HepG2 (cell line): ENCODE measurements at regions not wholly inside any gene's neighbourhood (a gene's known extent, or its start where the extent isn't known, plus 50 kb on each side); places are given as distances from the start of the nearest gene placed in this dataset.

ENCODE experiments used
- ATAC-seq: fragments of 200-7000 bp; cut with Tn5 transposase; 3 replicates; pipeline ENCODE4 v1.9.1; 2020; ENCODE audit warnings: mild to moderate bottlenecking, moderate library complexity
- BruUV-seq: library from RNA; stranded (reverse); fragments of 400-500 nt; replicated peaks from 2 replicates; lab custom pipeline; 2021; lab: Mats Ljungman, UMichigan
- CTCF ChIA-PET: fragments of 300-600 bp; formaldehyde crosslinking; extraction: SDS; loops from one replicate; lab custom pipeline; 2021; ENCODE audit warnings: low total read pairs, inconsistent platforms, low intra/inter-chr PET ratio; lab: Yijun Ruan, JAX
- POLR2A ChIA-PET: fragments of 350-600 bp; sonication (Branson Sonifier 250); formaldehyde crosslinking; loops from one replicate; lab custom pipeline; 2020; ENCODE audit warnings: antibody characterized with exemption, inconsistent platforms; lab: Yijun Ruan, JAX
- DNase-seq: peaks from one replicate; pipeline ENCODE4 v3.0.0-alpha.2; 2015; ENCODE audit warnings: low spot score
- FAIRE-seq: peaks from 3 replicates; lab custom pipeline; 2011; peaks lifted over from hg19 to GRCh38; lab: Jason Lieb, UNC
- H2AFZ ChIP-seq: one replicate; pipeline ENCODE4 v1.6.1; 2011; ENCODE audit warnings: low read length, inconsistent platforms
- H3K27ac ChIP-seq: fragments of 300-600 bp; 3 replicates; pipeline ENCODE4 v1.8.0; 2011; ENCODE audit warnings: mixed run types, mild to moderate bottlenecking, mixed read lengths, low read length, inconsistent platforms; ENCODE audit not compliant: insufficient read depth; ENCODE audit errors: extremely low read length
- H3K27me3 ChIP-seq, 2 experiments: fragments of 200-600 bp in 1 of 2; 2 replicates in 1 of 2; 3 replicates in 1 of 2; pipeline versions ENCODE4 v1.6.0 to v1.8.0; 2011; ENCODE audit warnings: low read length in 2 of 2, mild to moderate bottlenecking in 2 of 2, moderate library complexity in 2 of 2, inconsistent platforms in 1 of 2; ENCODE audit not compliant: insufficient read depth in 2 of 2, control insufficient read depth in 1 of 2
- H3K36me3 ChIP-seq, 2 experiments: fragments of 200-600 bp in 1 of 2; replicated peaks in 1 of 2; 2 replicates in 1 of 2; 3 replicates in 1 of 2; pipeline versions ENCODE4 v1.5.1 to v1.8.0; 2011; ENCODE audit warnings: low read length in 2 of 2, inconsistent platforms in 1 of 2; ENCODE audit not compliant: insufficient read depth in 2 of 2, control insufficient read depth in 1 of 2
- H3K4me1 ChIP-seq: 2 replicates; pipeline ENCODE4 v1.5.1; 2012; ENCODE audit warnings: low read length, inconsistent platforms; ENCODE audit not compliant: insufficient read depth
- H3K4me2 ChIP-seq: 2 replicates; pipeline ENCODE4 v1.6.0; 2011; ENCODE audit warnings: low read depth, low read length, inconsistent platforms
- H3K4me3 ChIP-seq, 3 experiments: fragments of 200-600 bp in 1 of 3; sonication (generic), shearing (Covaris generic) in 1 of 3; replicated peaks in 1 of 3; 2 replicates each; pipeline ENCODE4 v1.5.1; 2011 to 2016; ENCODE audit warnings: low read length in 3 of 3, inconsistent platforms in 2 of 3, low read depth in 2 of 3, mild to moderate bottlenecking in 2 of 3, control low read depth in 1 of 3, mixed read lengths in 1 of 3; ENCODE audit not compliant: insufficient read depth in 1 of 3
- H3K79me2 ChIP-seq: one replicate; pipeline ENCODE4 v1.6.1; 2011; ENCODE audit warnings: low read length, inconsistent platforms; ENCODE audit not compliant: insufficient read depth
- H3K9ac ChIP-seq: 2 replicates; pipeline ENCODE4 v1.6.0; 2011; ENCODE audit warnings: mild to moderate bottlenecking, low read depth, low read length, inconsistent platforms; ENCODE audit not compliant: insufficient read depth
- H3K9me3 ChIP-seq: 2 replicates; pipeline ENCODE4 v1.5.1; 2012; ENCODE audit warnings: mild to moderate bottlenecking, low read length
- H4K20me1 ChIP-seq: 2 replicates; pipeline ENCODE4 v1.6.0; 2011; ENCODE audit warnings: inconsistent platforms, mild to moderate bottlenecking, low read length, moderate library complexity; ENCODE audit not compliant: insufficient read depth
- ATF6 ChIP-seq: sonication (generic); formaldehyde crosslinking; conservative IDR thresholded peaks from 2 replicates; pipeline ENCODE4 v1.4.0; 2020; ENCODE audit warnings: missing genetic modification reagents
- BRF2 ChIP-seq: sonication (generic); formaldehyde crosslinking; IDR thresholded peaks from 2 replicates; pipeline ENCODE4 v1.8.1; 2022; ENCODE audit warnings: mild to moderate bottlenecking, missing genetic modification reagents
- E2F5 ChIP-seq: sonication (generic); formaldehyde crosslinking; conservative IDR thresholded peaks from 2 replicates; pipeline ENCODE4 v1.4.0; 2020; ENCODE audit warnings: missing genetic modification reagents
- PPARG ChIP-seq: conservative IDR thresholded peaks from 2 replicates; pipeline ENCODE4 v1.6.1; 2016; ENCODE audit warnings: missing biosample characterization, missing genetic modification reagents
- SIX4 ChIP-seq: sonication (generic); formaldehyde crosslinking; IDR thresholded peaks from 2 replicates; pipeline ENCODE4 v1.4.0; 2020; ENCODE audit warnings: missing genetic modification reagents
- SNAPC4 ChIP-seq: sonication (generic); formaldehyde crosslinking; IDR thresholded peaks from 2 replicates; pipeline ENCODE4 v1.4.0; 2020; ENCODE audit warnings: mild to moderate bottlenecking, missing genetic modification reagents
- SPEN ChIP-seq: sonication (generic); formaldehyde crosslinking; IDR thresholded peaks from 2 replicates; pipeline ENCODE4 v1.5.1; 2020; ENCODE audit warnings: low read depth, mild to moderate bottlenecking, missing genetic modification reagents
- YEATS4 ChIP-seq: sonication (generic); formaldehyde crosslinking; IDR thresholded peaks from 2 replicates; pipeline ENCODE4 v1.4.0; 2020; ENCODE audit warnings: missing genetic modification reagents, borderline replicate concordance
- ZBTB2 ChIP-seq: sonication (generic); formaldehyde crosslinking; IDR thresholded peaks from 2 replicates; pipeline ENCODE4 v1.8.0; 2022; ENCODE audit warnings: low read depth, missing genetic modification reagents
- ZNF101 ChIP-seq: sonication (generic); formaldehyde crosslinking; IDR thresholded peaks from 2 replicates; pipeline ENCODE4 v1.4.0; 2020; ENCODE audit warnings: mild to moderate bottlenecking, low read depth, missing genetic modification reagents, borderline replicate concordance
- ZNF264 ChIP-seq: sonication (generic); formaldehyde crosslinking; IDR thresholded peaks from 2 replicates; pipeline ENCODE4 v1.4.0; 2020; ENCODE audit warnings: missing genetic modification reagents
- ZNF432 ChIP-seq: sonication (generic); formaldehyde crosslinking; IDR thresholded peaks from 2 replicates; pipeline ENCODE4 v1.5.0; 2020; ENCODE audit warnings: missing genetic modification reagents, mild to moderate bottlenecking, borderline replicate concordance
- ZNF672 ChIP-seq: sonication (generic); formaldehyde crosslinking; IDR thresholded peaks from 2 replicates; pipeline ENCODE4 v1.8.1; 2022; ENCODE audit warnings: missing genetic modification reagents
- WGBS: methylation state at CpG from one replicate; pipeline ENCODE4 v1.1.6; 2017; ENCODE audit warnings: low lambda C conversion rate; 5-methylcytosine and 5-hydroxymethylcytosine counted together
- in situ Hi-C: cut with HindIII; loops from 2 replicates; pipeline ENCODE4 v1.10.0; 2017; ENCODE audit warnings: low pct_unique_long_range_greater_than_20kb; ENCODE audit not compliant: extremely low pct_ligation_motif_present
- intact Hi-C: fragments of 100-400 bp; cut with micrococcal nuclease; formaldehyde crosslinking; loops from one replicate; pipeline ENCODE4 v1.10.0; 2022; ENCODE audit not compliant: unreplicated experiment

- H3K79me2 ChIP-seq = no peaks in the 10 kb centered on the region
- no peaks in the 10 kb centered on the region for H3K4me1 ChIP-seq
- intact Hi-C loops = no loop called here
- ATAC-seq (no peak), DNase-seq (no peak), FAIRE-seq (no peak)
- no peak overlapping the region for H3K4me3 ChIP-seq
- H2AFZ ChIP-seq = no peak overlapping the region
- H3K27ac ChIP-seq = no peak overlapping the region
- H3K9ac ChIP-seq = no peak overlapping the region
- no peaks in the 10 kb centered on the region for H3K36me3 ChIP-seq
- no peaks in the 10 kb centered on the region for H4K20me1 ChIP-seq
- H3K9me3 ChIP-seq = no peaks in the 10 kb centered on the region
- in situ Hi-C loops = no loop called here
- ChIA-PET CTCF (no interaction called here), POLR2A (no interaction called here)
- no TSS peak for BruUV-seq
- WGBS = 75% methylated on average over 3 of the region's 3 CpGs
- no peak overlapping the region for H3K4me2 ChIP-seq
- H3K27me3 ChIP-seq = peaks cover 0 to 2% of the 10 kb centered on the region in 2 experiments; a peak in 2 of 5 replicates
- TF ChIP-seq ZNF672 (CRISPR knock-in tag) = no peak
- no peak for TF ChIP-seq E2F5
- no peak for TF ChIP-seq SPEN (CRISPR knock-in tag)
- TF ChIP-seq PPARG (CRISPR knock-in tag) = no peak
- no peak for TF ChIP-seq ZNF432 (CRISPR knock-in tag)
- TF ChIP-seq ZNF101 (CRISPR knock-in tag) = no peak
- no peak for TF ChIP-seq ATF6 (CRISPR knock-in tag)
- no peak for TF ChIP-seq SNAPC4 (CRISPR knock-in tag)
- TF ChIP-seq YEATS4 (CRISPR knock-in tag) = no peak
- no peak for TF ChIP-seq ZBTB2 (CRISPR knock-in tag)
- no peak for TF ChIP-seq BRF2
- no peak for TF ChIP-seq ZNF264
- no peak for TF ChIP-seq SIX4 (CRISPR knock-in tag)
Observed at GRCh38 chr18:57251747-57252146, 100.6 kb upstream of the ST8SIA3 start.
